Stimulated activated CD8-positive, alpha-beta memory T cell treated with anti-CD3 and anti-CD28 coated beads, Interleukin-4, amount 100 ng/mL, for 48 hours (primary cell): ENCODE measurements at regions not wholly inside any gene's neighbourhood (a gene's known extent, or its start where the extent isn't known, plus 50 kb on each side); places are given as distances from the start of the nearest gene placed in this dataset.

Experiments
- DNase-seq: peaks from one replicate; pipeline ENCODE4 v3.0.0-alpha.2; 2020

DNA sequence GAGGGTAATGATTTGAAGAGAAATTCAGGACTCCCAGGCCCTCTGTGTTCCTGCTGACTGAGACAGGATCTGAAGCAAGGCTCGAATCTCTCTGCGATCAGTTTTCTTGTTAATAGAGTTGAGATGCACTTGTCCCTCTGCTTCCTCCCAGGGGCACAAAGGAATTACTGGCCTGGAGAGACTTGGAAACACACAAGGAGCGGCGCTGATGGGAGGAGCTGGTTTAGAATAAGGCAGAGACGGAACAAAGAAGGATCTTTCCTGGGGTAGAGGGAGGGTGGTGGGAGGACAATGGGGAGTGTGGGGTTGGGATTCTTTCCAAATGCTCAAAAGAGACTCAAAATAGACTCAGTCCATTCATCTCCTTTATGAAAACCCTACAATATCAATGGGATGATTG lies 719.1 kb downstream of the UQCRFS1 start:
- no peak for DNase-seq

DNA sequence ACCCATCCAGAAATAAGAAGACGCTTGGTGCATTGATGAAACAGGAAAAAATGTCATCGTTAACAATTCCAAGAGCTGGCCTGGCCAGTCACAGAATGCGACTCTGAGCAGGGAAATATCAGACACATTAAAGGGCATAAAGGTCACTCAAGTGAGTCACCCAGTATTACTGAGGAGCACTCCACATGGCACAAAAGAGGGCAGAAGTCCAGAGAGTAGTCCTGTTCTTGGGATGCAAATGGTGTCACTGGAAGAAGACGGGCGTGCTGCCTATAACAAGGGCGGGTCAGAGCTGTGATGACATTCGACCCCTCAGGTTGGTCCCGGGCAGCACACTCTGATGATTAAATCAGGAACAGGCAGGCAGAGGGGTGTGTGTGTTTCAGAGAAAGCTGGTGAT lies 720.3 kb downstream of the UQCRFS1 start:
- no peak for DNase-seq

DNA sequence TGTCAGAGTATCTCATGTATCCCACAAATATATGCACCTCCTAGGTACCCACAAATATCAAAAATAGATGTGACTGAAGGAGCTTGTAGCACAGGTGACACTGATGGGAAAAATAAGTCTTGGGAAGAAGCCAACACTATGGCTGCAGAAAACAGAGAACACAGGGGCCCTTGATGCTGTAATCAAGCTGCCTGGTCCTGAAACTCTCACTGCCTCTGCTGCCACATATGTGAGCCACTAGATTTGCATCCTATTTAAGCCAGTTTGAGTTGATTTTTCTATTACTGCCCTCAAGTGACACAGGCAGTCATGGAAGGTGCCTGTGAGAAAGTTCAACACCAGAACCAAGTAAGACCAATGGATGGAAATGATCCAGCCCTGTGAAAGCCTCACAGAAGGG lies 720.8 kb downstream of the UQCRFS1 start:
- no peak for DNase-seq

DNA sequence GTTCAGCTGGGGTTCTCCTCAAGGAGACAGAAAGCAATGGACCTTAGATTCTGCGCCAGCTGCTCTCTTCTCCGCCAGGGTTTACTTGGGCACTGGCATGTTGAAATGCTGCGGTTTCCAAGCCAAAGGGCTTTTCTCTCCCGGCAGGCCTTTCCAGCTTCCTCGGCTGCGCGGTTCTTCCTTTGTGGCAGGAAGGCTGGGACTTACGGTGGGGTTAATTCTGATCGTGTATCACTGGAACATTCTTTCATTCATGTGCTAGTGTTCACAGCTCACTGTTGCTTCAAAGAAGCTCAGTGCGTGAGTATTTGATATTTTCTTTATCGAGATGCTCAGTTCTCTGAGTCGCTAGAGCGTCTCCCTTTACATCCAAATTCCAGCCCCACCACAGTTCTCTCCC lies 723.2 kb downstream of the UQCRFS1 start:
- DNase-seq, result no peak

DNA sequence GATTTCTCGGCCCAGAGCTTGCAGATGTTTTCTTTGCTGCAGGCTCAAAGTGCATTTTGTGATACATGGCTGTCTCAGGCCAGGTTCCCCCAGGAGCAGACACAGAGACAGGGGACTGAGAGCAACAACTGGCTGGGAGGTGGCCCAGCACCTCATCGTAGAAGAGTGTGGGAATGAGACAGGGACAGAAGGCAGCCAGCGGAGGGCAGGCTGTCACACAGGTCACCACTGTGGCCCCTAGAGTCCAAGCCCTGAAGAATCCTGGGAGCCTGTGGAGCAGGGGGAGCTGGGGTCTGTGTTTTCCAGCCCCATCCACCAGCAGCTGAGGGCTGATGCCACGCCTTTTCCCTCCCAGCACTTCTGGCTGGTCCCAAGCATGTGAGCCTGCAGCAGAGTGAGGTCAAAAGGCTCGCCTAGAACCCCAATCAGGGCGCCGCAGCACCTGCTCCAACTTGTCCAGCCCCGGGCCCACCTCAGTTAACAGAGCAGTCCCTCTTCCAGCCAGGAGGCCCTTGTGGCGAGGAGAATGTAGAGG lies 723.8 kb downstream of the UQCRFS1 start:
- no peak for DNase-seq

DNA sequence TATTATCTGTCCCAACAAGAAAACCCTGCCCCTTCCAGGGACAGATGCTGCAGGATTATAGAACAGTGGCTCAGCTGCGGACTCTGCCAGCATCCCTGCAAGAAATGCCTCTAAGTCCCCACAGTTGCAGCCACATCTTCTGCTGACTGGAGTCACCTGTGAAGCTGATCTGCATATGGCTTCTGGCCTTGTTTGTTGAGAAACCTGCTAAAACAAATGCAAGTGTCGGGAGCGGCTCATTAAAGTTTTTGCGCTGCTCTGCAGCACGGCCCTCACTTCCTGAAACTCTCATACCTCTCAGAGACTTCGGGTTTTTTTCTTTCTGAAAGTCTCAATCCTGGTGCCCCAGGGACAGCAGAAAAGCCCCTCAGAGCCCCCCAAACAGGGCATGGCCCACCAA lies 725.0 kb downstream of the UQCRFS1 start:
- DNase-seq, result no peak

DNA sequence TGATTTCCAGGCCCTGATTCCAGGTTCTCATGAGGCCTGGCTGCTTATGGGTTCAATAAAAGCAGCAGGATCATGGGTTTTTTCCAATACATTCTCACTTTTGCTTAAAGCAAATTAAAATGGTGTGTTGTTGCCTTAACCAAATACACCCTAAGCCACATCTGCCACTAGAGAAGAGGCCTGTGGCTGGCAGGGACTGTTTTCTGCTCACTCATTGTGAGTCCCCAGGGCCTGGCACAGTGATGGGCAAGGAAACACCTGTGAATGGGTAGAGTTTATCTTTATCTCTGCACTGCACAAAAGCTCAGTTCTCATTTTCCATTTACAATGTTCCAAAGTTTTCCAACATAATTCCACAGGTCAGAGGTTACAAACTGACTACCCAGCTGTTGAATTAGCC lies 726.0 kb downstream of the UQCRFS1 start:
- DNase-seq, result no peak

DNA sequence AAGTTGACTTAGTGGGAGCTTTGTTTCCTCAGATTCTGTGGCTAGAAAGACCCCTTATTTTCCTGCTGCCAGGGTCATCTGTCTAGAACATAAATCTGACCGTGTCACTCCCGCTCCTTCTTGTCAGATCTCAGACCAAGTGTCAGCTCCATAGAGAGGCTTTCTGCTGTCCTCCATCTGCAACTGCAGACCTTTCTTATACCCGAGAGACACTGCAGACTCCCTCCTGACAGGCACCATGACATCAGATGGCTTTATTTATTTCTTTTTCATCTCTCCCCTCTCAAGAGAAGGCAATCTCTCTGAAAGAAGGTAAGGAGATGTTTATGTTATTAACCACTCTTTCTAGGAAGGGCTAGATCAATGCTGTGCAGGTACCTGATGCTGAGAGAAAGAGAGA lies 726.5 kb downstream of the UQCRFS1 start:
- DNase-seq, result no peak

DNA sequence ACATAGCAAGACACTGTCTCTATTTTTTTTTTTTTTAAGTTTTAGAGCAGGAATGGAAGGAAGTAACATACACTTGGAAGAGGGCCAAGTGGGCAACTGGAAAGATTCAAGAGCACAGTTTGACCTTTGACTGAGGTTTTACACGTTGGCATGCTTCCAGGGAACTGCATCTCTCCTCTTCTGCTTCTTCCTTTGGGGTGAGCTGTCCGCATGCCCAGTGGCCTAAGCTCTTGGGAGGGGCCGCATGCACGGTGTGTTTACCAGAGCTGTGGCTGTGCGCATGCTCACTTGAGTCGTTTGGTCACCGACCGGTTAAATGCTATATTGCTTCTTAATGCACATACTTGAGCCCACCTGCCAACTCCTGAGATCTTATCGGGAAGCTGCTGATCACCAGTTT lies 727.7 kb downstream of the UQCRFS1 start:
- no peak for DNase-seq

DNA sequence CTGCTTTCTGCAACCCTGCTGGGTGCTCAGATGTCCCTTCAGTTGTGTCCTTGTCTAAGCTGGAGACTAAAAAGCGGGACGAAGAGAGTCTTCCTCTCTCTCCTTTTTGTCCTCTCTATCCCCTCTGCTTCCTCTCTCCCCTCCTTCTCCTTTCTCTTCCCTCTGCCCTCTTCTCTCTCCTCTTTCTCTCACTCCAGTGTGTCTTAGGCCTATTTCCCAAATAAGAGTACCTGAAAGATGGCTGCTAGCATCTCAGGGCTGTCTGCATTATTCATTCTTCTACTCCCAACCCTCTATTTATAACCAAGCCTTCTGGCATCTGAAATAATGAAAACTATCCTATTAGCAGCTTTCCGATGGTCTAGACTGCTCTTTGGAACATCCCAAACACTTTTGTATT lies 729.8 kb downstream of the UQCRFS1 start:
- DNase-seq, result no peak

DNA sequence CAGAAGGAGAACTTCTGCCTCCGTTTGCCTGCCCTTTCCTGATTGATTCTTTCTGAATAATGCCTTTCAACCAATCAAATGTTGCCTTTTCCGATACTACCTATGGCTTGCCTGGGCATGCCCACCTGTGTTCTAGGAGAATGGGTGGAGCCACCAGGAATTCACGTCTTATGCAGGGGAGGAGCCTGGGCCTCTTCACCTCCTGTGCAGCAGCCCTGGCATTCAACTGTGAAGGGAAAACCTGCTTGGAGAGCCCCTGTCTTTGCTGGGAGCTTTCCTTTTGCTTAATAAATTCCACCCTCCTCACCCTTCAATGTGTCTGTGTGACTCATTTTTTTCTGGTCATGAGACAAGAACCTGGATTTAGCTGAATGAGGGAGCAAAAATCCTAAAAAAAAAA lies 730.7 kb downstream of the UQCRFS1 start:
- DNase-seq, result no peak

DNA sequence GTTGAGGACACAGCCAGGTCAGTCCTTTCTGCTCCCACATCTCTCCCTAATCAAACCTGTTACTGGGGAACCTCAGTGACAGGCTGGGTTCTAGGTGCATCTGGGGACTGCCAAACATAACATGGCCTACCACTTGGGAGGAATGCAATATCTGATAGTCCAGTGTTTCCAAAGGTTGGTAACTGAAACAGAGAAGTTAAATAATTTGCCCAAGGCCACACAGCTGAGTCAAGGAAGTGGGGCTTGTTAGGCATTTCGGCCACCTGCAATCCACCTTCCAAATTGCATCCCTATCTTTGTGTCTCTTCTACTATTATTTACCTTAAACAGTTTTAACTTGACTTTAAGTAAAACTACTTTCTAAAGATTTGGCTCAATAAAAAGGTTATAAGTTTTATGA lies 731.3 kb downstream of the UQCRFS1 start:
- no peak for DNase-seq

DNA sequence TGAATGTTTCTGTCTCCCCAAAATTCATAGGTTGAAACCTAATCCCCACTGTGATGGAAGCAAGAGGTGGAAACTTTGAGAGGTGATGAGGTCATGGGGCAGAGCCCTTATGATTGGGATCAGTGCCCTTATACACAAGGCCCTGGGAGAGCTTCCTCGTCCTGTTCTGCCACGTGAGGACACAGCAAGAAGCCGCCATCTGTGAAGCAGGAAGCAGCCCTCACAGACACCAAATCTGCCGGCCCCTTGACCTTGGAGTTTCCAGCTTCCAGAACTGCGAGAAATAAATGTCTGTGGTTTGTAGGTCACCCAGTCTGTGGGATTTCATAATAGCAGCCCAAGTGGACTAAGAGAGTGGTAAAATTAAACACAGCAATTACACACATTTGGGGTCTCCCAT lies 737.4 kb downstream of the UQCRFS1 start:
- no peak for DNase-seq

DNA sequence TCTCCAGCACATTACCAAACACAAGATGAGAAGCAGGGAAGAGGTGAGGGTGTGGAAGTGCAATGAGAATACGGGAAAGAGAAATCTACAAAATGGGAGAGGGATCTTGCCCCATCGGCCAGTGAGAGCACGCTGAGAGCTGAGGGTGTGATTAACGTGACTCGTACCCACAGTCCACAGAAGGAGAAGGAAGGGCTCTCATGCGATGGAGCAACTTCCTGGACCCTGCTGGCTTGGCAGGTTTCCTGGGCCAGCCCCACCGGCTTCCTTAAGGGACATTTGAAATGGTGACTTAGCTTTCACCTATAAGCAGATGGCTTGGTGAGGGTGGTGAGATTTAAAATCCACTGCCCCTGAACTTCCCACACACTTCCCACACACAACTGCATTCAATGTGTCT lies 740.1 kb downstream of the UQCRFS1 start:
- no peak for DNase-seq

DNA sequence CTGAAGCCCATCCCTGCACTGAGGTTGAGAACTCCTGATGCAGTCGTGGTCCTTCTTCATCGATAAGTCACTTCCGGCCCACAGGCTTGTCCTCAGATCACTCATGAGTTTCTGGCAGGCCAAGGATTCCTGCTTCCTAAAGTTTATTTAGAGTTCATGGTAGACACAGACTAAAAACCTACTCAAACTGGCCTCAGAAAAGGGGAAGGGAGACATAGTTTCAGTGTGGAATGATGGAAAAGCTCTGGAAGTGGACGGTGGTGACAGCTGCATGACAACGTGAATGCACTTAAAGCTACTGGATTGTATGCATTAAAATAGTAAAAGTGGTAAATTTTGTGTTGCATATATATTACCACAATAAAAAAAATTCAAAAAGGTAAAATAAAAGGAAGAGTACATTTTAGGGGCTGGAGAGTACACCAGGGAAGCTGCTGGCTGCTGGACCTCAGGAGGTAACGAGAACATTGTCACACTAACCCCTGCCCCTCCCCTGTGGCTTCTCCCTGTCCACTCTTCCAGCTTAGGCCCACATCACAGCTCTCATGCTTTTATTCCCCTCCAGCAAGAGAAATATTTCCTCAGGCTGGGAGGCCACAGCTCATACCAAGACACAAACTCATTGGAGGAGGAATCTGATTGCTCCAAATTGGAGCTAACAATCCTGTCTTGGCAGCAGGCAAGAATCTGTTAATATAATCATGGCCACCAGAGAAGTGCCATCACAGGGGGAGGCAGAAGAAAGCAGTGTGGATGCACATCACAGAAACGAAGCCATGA lies 741.0 kb downstream of the UQCRFS1 start:
- DNase-seq, result no peak

DNA sequence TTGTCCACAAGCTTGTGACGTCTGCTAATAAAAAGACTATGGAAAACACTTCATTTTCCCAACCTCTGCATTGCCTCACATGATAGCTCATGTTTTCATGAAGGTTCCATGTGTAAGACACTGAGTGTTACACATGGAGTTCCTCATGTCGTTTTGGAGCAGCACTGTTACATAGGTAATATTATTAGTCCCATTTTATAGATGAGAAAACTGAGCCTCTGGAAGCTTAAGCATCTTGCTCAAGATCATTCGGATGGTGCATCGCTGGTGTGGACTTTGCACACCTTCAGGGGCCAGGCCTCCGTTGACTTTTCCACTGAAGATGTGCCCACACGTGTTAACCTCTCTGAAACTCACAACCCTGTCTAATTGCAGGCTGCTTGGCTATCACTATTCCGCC lies 743.4 kb downstream of the UQCRFS1 start:
- no peak for DNase-seq

DNA sequence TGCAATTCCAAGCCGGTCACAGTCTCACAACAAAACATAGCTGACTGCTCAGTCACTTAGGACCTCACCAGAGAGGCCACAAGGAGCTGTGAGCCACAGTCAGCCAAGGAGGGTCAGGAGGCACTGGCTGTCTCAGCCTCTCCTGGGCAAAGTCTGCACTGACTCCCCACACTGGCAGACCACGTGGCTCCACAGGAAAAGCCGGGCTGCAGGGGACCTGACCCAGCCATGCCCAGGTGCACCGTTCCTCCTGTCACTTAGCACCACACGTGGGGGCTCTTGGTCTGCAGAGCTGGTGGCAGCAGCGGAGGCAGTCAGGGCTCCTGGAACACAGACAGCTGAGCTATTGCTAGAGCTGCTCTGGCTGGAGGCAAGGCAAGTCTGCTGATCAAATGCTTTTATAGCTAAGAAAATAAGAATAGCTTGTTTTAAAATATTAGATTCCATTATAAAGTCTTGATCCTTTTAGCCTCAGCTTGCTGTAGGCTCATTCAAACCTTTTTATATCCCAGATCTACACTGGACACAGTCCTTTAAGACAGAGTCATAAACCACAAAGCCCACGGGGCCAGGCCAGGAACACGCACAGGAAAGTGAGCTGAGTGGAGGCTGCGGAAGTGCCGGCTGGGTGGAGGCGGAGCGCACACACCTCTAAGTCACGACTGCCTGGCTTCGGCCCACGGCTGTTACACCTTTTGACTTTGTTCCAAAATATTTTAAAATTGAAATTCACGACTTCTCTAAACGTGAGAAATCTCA lies 744.1 kb downstream of the UQCRFS1 start:
- DNase-seq, result peak; percentile 30

DNA sequence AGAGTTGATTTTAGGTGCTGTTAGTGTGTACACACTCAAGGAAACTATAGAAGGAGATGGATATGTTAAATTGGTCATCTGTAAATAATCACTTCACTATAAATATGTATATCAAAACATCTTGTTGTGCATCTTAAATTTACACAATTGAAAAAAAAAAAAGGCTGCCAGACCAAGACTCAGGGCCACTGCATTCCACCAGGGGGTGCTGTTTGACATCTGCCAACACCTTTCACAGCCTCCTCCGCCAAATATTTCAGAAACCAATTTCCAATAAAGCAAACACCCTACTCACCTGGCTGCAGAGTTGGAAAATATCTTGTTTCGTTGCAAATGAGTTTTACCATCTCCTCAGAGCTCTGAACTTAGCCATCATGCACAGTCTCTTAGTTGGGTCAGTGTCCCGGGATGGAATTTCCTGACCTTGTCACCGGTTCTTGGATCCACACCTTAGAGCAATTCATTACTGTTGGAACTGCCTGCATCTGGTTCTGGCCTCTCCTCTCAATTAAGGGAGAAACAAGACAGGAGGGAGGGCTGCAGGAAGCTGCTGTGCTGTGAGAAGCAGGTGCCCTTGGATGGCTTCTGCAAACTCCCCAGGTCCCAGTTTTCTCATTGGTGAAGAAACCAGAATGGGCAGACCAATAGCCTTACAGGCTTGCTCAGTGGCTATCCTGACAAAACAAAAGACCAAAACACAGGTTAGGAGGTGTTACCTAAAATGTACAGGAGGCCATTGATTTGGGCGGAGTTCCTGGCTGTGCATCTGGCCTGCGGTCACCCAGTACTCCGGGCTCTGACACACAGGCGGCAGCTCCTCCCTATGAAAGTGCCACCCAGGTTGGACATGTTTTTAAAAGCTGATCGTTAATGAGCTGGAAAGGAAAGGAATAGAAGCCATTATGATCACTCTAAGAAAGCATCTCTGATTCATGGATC lies 746.6 kb downstream of the UQCRFS1 start:
- DNase-seq, result peak; percentile 80

DNA sequence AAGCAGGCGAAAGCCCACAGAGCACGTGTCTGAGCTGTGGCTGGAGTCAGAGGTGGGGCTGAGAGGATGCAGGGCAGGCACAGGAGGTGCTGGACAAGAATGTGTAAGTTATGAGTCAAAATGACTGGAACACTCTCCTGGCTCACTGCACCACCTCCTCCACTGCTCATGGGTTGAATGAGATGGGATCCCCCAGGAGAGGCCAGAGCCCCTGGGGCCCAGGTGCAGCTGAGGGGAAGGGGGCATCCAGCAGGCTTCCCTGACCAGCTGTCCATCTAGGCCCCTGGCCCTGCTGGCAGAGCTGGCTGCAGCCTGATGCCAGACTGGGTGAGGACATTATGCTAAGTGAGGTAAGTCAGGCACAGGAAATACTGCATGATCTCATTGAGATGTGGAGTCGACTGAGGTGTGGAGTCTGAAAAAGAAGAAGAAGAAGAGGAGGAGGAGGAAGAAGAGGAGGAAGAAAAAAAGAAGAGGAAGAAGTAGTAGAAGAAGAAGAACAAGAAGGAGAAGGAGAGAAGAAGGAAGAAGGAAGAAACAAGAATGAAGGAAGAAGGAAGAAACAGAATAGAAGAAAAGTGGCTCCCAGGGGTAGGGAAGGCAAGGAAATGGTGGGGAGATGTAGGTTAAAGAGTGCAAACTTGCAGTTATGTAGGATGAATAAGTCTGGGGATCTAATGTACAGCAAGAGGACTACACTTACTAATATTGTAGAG lies 747.4 kb downstream of the UQCRFS1 start:
- no peak for DNase-seq

DNA sequence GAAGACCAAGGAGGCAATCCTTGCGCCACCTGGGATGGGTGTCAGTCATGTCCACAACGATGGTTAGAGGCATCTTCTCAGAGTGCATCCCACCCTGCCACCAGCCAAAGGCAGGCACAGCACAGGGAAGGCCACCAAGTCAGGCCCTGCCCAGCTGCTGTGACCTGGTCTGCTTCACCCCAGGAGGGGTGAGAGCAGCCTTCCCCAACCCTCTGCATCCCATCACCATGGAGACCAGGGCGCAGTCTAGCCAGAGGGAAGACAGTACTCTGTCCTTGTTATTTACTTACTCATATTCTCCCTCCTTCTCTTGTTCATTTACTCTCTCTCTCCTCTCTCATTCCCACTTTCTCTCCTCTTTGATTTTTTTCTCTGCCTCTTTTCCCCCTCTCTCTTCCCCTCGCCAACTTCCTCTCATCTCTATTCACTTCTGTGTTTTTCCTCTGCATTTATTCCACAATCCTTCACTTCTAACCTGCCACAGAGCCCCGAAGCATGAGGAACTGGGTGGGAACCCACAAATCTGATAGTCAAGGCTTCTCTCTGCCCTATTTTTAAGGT lies 749.4 kb downstream of the UQCRFS1 start:
- DNase-seq, result no peak

DNA sequence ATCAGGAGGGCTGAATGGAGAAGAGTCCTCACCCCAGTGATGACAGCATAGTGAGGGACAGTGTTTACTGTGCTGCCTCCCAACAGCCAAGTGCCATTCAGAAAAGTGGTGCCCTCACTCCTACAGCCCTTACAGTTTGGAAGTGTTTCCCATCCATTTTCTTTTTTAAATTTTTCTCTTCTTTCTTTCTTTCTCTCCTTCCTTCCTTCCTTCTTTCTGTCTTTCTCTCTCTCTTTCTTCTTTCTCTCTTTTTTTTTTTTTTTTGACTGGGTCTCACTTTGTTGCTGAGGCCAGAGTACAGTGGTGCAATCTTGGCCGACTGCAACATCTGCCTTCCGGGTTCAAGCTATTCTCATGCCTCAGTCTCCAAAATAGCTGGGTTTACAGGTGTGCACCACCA lies 755.3 kb downstream of the UQCRFS1 start:
- DNase-seq, result no peak

DNA sequence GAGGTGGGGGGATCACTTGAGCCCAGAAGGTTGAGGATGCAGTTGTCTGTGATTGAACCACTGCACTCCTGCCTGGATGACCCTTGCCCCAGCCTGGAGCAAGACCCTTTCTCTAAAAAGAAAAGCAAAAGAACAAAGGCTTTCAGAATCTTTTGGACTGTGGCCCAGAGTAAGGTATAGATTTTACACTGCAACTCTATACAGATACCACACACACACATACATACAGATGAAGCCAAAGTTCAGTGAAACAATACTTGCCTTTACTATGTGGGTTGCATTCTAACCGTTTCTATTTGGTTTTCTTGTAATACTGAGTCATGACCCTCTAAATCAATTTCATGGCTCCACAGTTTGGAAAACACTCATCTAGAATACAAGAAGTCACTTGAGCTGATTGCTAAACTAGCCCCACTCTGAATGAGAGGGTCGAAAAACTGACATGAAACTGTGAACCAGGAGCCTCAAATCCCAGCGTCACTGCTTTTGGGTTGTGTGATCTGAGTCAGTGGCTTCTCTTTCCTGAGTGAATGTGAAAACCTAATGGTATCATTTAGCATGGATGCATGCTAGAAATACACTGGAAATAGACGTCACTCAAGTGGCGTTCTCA lies 756.1 kb downstream of the UQCRFS1 start:
- no peak for DNase-seq
